Rectal smooth muscle tissue (tissue), 1 donor: ENCODE measurements at regions not wholly inside any gene's neighbourhood (a gene's known extent, or its start where the extent isn't known, plus 50 kb on each side); places are given as distances from the start of the nearest gene placed in this dataset.

ENCODE experiments used
- H3K27ac ChIP-seq: one replicate; pipeline ENCODE4 v1.7.0; 2013; ENCODE audit warnings: low read depth, low read length, inconsistent platforms
- H3K27me3 ChIP-seq: one replicate; pipeline ENCODE4 v1.7.0; 2013; ENCODE audit warnings: low read length; ENCODE audit not compliant: control insufficient read depth, insufficient read depth
- H3K36me3 ChIP-seq: one replicate; pipeline ENCODE4 v1.7.0; 2013; ENCODE audit warnings: low read length; ENCODE audit not compliant: control insufficient read depth, insufficient read depth
- H3K4me1 ChIP-seq: one replicate; pipeline ENCODE4 v1.7.0; 2013; ENCODE audit warnings: low read length; ENCODE audit not compliant: control insufficient read depth, insufficient read depth
- H3K4me3 ChIP-seq: one replicate; pipeline ENCODE4 v1.7.0; 2013; ENCODE audit warnings: low read length
- H3K9ac ChIP-seq: one replicate; pipeline ENCODE4 v1.7.0; 2013; ENCODE audit warnings: low read length

DNA sequence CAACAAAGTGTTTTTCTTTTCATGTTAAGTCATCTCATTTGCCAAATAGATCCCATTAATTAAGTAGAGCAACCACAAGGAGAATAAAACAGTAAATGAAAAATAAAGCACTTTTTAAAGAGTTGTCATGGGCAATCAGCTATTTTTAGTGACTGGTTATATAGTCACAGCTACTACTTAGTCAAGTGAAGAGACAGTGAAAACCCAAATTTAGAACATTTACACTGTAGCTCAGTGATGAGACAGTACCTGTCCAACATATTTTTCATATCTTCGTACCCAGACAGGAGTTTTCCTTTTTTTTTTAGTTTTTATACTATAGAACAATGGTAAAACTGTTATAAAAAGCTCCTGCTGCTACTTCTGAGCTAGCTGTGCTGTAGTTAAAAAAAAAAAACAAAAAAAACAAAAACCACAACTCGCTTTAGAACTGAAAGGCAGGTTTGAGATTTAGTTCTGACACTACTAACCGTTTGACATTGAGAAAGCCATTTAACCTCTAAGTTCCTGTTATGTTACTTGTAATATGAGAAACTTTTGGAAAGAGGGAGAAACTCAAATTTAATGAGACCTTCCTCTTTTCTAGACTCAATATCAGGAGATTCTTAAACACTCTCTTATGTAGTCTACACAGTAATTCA lies 777.5 kb downstream of the ADGRL2 start:
- H3K27ac ChIP-seq: no peak overlapping the region
- no peaks in the 10 kb centered on the region for H3K4me1 ChIP-seq
- no peak overlapping the region for H3K4me3 ChIP-seq
- H3K36me3 ChIP-seq: no peaks in the 10 kb centered on the region
- H3K27me3 ChIP-seq: no peaks in the 10 kb centered on the region
- no peak overlapping the region for H3K9ac ChIP-seq

DNA sequence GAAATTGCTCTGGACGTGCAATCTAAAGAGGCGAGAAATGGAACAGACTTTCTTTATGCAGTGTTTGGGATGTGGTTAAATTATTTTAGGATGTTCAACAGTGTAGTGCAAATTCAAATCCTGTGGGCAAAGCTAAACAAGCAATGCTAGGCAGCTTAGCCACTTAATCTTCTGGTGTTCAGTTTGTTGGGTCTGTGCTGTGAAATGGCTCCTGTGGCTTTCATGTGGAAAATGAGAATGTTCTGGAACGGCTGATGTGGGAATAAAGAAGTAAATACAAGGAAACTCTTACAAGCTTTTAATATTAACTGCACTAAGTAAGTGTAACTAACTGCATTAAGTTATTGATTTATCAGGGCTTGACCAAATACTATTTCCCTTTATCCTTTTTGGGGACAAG lies 766.6 kb downstream of the ADGRL2 start:
- Histone ChIP-seq H3K27ac (no peak overlapping the region), H3K27me3 (no peaks in the 10 kb centered on the region), H3K4me1 (no peaks in the 10 kb centered on the region), H3K9ac (no peak overlapping the region), H3K36me3 (no peaks in the 10 kb centered on the region), H3K4me3 (no peak overlapping the region)

DNA sequence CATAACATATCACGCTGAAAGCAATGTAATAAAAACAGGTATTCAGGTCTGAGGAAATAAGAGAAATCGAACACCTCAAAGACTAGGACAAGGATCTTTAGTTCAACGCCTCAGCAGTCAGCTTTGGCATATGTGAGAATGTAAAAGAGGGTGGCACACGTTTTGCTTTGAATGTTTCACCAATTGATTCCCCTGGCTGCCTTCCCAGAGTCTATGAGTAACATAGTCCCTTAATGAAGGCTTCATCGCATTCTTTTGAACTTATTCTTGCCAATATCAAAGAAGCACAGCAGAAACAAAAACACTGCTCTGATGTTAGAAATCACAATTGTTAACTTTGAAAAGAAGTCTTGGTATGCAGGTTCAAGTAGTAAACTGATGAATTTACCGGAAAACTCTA lies 764.8 kb downstream of the ADGRL2 start:
- H3K27ac ChIP-seq: no peak overlapping the region
- no peak overlapping the region for H3K9ac ChIP-seq
- no peaks in the 10 kb centered on the region for H3K27me3 ChIP-seq
- no peaks in the 10 kb centered on the region for H3K36me3 ChIP-seq
- no peaks in the 10 kb centered on the region for H3K4me1 ChIP-seq
- no peak overlapping the region for H3K4me3 ChIP-seq

DNA sequence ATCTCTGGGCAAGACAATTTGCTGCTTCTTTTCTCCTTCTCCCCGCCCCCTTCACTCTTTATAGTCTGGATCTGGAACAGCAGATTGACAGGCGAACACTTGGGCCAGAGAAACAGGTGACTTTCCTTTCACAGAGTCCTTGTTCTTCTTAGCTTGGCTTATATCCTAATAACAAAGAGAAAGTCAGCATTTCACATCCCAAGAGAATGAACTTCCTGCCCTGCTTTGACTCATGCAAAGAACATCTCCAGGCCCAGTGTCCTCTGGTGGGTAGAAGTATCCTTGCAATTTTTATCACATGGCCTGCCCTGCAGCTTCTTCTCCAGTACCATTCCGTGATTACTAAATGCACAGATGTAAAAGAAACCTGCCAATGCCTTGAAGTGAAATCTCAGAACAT lies 764.4 kb downstream of the ADGRL2 start:
- no peaks in the 10 kb centered on the region for H3K36me3 ChIP-seq
- H3K27ac ChIP-seq: no peak overlapping the region
- H3K9ac ChIP-seq: no peak overlapping the region
- no peak overlapping the region for H3K4me3 ChIP-seq
- no peaks in the 10 kb centered on the region for H3K27me3 ChIP-seq
- no peaks in the 10 kb centered on the region for H3K4me1 ChIP-seq

DNA sequence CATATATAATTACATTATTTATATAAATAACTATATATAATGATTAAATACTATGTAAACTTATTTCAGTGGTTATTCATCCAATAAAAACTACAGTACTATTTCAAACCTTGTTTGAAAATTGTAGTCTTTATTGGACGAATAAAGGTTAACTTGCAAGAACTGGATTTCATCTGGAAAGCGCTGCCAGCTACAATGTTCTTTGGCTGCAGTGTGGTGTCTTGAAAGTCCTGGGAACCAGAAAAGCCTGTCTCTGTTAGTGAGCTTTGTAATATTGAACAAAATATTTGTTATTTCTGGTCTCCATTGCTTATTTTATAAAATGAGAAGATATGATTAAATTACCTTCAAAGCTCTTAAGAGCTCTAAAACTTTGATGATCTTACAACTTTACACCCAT lies 763.6 kb downstream of the ADGRL2 start:
- no peaks in the 10 kb centered on the region for H3K27me3 ChIP-seq
- no peak overlapping the region for H3K4me3 ChIP-seq
- H3K36me3 ChIP-seq: no peaks in the 10 kb centered on the region
- H3K9ac ChIP-seq: no peak overlapping the region
- no peak overlapping the region for H3K27ac ChIP-seq
- H3K4me1 ChIP-seq: no peaks in the 10 kb centered on the region

DNA sequence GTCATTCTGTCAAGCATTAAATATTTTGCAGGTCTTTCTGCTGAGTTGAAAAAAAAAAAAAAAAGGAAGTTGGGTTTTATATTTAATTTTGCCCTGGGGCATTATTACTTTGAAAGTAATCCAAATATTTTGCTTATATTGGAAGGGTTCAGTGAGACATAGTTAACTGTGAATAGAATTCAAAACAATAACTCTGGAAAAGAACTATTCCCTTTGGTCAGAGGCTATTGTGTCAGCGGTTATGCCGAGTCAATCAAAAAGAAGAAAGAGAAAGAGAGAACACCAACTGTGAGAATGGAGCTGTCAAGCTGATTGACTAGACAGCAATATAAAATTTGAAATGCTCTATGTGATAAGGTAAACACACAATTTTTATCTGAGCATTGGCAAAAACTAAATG lies 761.7 kb downstream of the ADGRL2 start:
- H3K4me3 ChIP-seq: no peak overlapping the region
- no peak overlapping the region for H3K9ac ChIP-seq
- H3K27ac ChIP-seq: no peak overlapping the region
- H3K27me3 ChIP-seq: no peaks in the 10 kb centered on the region
- H3K36me3 ChIP-seq: no peaks in the 10 kb centered on the region
- no peaks in the 10 kb centered on the region for H3K4me1 ChIP-seq

DNA sequence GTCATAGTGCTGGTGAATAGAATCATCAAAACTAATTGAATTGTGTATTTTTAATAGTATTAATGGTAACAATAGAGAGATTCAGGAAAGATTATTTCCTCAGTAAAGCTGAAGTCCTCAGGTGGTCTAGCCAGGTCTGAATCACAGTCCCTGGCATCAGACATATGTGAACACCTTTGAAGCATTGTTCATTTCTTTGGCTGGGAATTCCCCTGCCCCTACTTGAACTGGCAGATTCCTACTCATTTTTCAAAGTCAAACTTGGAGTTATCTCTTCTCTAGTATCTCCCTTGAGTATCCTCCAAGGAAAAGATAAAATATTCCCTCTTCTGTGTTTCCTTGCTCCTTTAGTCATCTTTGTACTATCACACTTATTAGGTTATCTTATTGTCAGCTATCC lies 759.8 kb downstream of the ADGRL2 start:
- no peaks in the 10 kb centered on the region for H3K4me1 ChIP-seq
- no peak overlapping the region for H3K27ac ChIP-seq
- no peaks in the 10 kb centered on the region for H3K27me3 ChIP-seq
- no peak overlapping the region for H3K9ac ChIP-seq
- H3K36me3 ChIP-seq: no peaks in the 10 kb centered on the region
- H3K4me3 ChIP-seq: no peak overlapping the region

DNA sequence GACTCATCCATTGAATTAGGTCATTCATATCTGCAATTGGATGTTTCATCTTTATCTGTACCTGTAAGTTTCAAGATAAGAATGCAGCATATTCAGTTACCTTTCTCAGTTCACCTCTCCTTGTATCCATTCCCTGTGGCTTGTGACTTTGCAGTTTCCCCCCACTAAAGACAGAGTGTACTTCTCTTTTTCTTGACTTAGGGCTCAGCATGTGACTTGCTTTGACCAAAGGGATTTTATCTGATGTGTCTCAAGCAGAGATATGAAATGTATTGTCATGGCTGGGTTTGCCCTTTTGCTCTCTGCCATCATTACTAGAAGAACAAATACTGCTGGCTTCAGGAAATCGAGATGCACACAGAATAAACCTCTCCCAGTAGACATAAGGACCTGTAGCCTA lies 754.8 kb downstream of the ADGRL2 start:
- no peak overlapping the region for H3K9ac ChIP-seq
- H3K27ac ChIP-seq: no peak overlapping the region
- H3K36me3 ChIP-seq: no peaks in the 10 kb centered on the region
- no peak overlapping the region for H3K4me3 ChIP-seq
- H3K4me1 ChIP-seq: no peaks in the 10 kb centered on the region
- no peaks in the 10 kb centered on the region for H3K27me3 ChIP-seq

DNA sequence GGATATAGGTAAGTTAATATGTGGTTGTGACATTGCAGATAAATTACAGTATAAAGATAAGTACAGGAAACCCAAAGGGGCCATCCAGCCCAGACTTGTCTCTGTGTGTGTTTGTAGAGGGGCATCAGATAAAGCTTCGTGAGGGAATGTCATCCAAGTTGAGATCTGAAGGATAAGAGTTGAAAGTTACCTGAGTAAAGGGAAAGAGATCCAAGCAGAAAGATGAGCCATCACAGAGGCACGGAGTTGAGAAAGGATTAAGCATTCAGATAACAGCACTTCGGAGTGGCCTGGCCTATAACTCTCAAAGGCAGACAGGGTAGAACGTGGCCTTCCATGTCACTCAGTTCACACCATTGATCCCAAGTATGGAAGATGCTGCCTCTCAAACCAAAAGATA lies 749.1 kb downstream of the ADGRL2 start:
- H3K4me3 ChIP-seq: no peak overlapping the region
- H3K27ac ChIP-seq: no peak overlapping the region
- H3K9ac ChIP-seq: no peak overlapping the region
- no peaks in the 10 kb centered on the region for H3K4me1 ChIP-seq
- H3K27me3 ChIP-seq: no peaks in the 10 kb centered on the region
- no peaks in the 10 kb centered on the region for H3K36me3 ChIP-seq

DNA sequence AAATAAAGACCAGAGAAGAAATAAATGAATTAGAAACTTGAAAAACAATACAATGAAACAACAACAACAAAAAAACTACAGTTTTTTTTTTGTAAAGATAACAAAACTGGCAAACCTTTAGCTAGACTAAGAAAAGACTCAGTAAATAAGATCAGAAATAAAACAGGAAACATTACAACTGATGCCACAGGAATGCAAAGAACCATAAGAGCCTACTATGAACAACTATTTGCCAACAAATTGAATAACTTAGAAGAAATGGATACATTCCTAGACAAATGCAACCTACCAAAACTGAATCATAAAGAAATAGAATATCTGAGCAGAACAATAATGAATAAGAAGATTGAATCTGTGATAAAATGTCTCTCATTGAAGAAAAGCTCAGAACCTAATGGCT lies 742.0 kb downstream of the ADGRL2 start:
- no peak overlapping the region for H3K9ac ChIP-seq
- H3K4me1 ChIP-seq: no peaks in the 10 kb centered on the region
- no peak overlapping the region for H3K27ac ChIP-seq
- no peak overlapping the region for H3K4me3 ChIP-seq
- no peaks in the 10 kb centered on the region for H3K36me3 ChIP-seq
- no peaks in the 10 kb centered on the region for H3K27me3 ChIP-seq

DNA sequence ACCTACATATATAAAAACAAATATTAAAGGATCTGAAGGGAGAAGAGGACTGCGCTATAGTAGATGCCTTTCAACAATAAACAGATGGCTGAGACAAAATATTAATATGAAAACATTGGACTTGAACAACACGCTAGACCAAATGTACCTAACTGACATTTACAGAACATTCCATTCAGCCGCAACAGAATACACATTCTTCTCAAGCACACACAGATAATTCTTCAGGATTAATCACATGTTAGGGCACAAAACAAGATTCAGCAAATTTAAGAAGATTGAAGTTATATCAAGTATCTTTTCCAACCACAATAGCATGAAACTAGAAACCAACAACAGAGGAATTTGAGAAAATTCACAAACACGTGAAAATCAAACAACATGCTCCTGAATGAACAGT lies 741.4 kb downstream of the ADGRL2 start:
- Histone ChIP-seq H3K4me1 (no peaks in the 10 kb centered on the region), H3K27ac (no peak overlapping the region), H3K4me3 (no peak overlapping the region), H3K27me3 (no peaks in the 10 kb centered on the region), H3K9ac (no peak overlapping the region), H3K36me3 (no peaks in the 10 kb centered on the region)

DNA sequence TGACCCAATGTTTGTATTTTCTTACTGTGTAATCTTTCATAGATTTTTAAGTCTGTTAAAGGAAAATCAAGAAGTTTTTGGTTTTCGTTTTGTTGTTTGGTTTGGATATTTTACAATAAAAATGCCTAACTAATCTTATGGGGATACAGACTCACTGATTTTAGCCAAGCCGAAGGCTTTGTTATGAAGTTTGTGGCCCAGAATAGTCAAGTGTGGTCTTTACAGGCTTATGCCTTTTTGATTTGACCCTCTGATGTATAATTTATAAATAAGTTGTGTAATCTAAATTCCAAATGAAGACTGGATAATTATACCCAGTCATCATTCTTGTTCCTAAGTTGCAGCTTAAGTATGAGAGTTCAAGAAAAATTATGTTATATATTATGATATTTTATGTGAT lies 739.3 kb downstream of the ADGRL2 start:
- Histone ChIP-seq H3K36me3 (no peaks in the 10 kb centered on the region), H3K4me1 (no peaks in the 10 kb centered on the region), H3K4me3 (no peak overlapping the region), H3K27ac (no peak overlapping the region), H3K27me3 (no peaks in the 10 kb centered on the region), H3K9ac (no peak overlapping the region)

DNA sequence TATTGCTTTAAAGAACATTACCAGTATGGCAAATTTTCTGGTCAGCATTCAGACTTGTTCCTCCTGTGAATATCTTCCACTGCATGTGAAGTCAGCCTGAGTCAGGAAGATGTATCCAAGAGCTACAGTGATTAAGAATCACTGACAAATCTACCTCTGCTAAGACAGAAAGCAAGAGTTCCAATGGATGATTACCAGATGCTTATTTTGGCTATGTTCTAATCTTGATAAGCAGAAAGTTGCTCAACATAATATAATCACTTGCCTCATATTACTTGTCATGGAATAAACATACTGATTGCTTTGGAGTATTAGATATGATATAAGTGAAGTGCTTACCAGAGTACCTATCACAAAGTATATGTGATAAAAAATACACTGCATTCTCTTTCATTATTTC lies 738.1 kb downstream of the ADGRL2 start:
- no peak overlapping the region for H3K9ac ChIP-seq
- no peak overlapping the region for H3K4me3 ChIP-seq
- H3K4me1 ChIP-seq: no peaks in the 10 kb centered on the region
- no peak overlapping the region for H3K27ac ChIP-seq
- no peaks in the 10 kb centered on the region for H3K36me3 ChIP-seq
- no peaks in the 10 kb centered on the region for H3K27me3 ChIP-seq
